NCI-H128 (cell line): ENCODE measurements at regions not wholly inside any gene's neighbourhood (a gene's known extent, or its start where the extent isn't known, plus 50 kb on each side); places are given as distances from the start of the nearest gene placed in this dataset.
"Not testable (repeated sequence)": the region's sequence is repeated elsewhere in the genome, so short reads cannot be mapped to it uniquely, and the experiment has no call there.

Source experiments
- DNase-seq: peaks from one replicate; lab custom pipeline; 2025; ENCODE audit not compliant: unreplicated experiment; lab: John Stamatoyannopoulos, UW

DNA sequence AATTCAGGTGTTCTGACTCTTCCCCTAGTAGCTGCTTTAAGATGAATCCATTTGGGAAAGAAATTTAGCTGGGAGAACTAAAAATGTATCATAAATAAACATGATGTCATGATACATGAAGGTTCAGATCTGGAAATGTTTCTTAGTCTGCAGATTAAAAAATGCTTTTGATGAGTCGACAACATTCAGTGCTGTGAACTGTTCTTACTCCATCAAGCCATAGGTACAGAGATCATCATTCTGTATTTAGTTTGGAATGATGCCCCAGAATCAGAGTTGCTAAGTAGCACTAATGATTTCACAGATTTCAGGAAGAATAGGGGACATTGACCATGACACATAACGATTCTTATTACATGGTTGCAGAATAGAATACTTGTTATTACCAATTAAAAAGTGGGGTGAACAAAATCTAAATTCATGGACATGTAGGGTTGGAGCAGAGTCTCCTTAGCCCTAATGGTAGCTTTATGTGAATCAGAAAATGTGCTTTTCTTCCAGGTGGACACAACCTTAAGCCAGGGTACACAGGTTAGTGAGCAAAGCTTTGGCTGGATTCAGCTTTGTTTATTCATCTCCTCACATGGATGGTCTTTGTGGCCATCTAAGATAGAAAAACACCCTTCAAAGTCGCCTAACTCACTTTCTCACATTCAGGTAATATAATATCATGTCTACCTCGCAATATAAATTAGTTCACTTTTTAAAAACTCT is 205.4 kb upstream of the SEL1L start:
- DNase-seq: no peak

DNA sequence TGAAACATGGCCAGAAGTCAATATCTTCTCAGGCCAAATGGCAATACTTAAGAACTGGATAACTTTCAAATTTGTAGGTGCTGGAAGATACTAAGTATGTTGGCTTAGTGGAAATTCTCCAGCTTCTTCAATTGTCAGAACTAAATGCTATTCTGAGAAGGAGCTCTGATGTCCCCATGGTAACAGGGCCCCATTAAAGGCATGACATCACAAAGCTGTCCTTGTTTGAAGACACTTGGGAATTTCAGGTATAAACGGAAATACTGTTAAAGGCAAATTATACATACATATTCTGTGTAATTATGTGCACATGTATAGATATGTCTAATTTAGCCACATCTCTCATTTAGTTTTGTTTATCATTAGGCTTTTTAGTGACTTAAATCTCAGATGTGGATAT is 210.0 kb upstream of the SEL1L start:
- no peak for DNase-seq

DNA sequence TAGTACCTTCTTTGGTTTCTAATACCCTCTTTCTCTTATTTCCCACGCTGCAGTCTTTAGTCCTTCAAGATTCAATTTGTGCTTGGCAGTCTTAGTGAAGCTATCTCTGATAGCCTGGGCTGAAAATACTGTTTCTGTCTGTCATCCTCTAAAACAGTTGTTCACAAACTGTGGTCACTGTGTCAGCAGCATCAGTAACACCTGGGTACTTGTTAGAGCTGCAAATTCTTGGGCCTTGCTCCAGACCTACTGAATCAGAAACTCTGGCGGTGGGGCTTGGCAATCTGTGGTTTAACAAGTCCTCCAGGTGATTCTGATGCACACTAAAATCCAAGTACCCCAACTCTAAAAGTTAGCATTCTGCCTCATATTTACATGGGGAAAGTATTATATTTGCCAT is 217.5 kb upstream of the SEL1L start:
- no peak for DNase-seq

DNA sequence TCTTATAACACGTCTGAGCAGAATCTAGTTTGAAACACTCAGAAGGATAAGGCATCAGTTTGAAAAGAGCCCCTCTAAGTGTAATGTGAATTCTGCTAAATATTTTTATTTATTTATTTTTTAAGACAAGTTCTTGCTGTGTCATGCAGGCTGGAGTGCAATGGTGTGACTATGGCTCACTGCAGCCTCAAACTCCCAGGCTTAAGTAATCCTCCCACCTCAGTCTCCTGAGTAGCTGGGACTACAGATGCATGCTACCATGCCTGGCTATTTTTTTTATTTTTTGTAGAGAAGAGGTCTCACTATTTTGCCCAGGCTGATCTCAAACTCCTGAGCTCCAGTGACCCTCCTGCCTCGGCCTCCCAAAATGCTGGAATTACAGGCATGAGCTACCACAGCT is 225.9 kb upstream of the SEL1L start:
- DNase-seq: no peak

DNA sequence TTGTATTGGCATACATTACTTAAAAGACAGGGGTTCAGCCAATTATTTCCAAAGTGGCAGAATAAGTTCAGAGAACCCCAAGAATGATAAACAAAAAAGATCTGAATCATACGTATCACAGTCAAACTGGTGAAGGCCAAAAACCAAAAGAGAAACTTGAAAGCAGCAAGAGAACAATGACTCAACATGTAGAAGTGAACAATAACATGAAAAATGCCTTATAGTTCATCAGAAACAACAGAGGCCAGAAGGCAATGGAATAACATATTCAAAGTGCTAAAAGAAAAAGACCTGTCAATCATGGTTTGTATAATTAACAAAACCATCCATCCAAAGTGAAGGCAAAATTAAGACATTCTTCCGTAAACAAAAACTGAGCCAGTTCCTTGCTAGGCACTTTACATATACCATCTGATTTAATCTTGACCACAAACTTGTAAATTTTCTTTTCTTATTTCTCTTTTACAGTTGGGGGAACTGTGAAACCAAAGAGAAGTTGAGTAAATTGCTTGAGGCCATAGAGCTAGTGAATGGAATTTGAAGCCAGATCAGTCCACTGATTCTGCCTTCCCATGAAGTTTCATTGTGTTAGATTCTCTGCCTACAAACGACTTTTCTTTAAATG is 232.1 kb upstream of the SEL1L start:
- DNase-seq: no peak

DNA sequence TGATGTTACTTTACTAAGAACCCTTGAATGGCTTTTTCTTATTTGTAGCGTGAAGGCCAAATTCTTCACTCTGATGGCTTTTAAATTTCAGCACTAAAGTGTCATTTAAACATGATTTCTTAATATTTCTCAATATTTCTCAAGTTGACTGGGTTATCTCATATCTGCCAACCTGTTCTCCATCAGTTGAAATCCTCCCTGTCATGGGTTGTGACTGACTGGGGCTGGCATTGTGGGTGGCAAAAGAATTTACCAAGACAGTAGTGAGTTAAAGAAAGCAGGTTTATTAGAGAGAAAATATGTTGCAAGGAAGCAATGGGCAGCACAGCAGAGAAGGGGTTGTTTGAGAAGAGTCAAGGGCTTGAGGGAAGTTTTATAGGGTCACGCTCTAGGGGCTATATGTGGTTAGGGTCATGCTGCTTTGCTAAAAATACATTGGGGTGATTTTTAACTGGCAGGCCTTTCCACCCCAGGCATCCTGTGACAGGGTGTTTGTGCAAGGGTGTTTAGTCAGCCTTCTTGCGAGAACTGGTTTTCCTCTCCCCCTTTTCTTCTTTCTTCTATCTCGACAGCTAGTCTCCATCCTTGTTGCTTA is 232.8 kb upstream of the SEL1L start:
- no peak for DNase-seq

DNA sequence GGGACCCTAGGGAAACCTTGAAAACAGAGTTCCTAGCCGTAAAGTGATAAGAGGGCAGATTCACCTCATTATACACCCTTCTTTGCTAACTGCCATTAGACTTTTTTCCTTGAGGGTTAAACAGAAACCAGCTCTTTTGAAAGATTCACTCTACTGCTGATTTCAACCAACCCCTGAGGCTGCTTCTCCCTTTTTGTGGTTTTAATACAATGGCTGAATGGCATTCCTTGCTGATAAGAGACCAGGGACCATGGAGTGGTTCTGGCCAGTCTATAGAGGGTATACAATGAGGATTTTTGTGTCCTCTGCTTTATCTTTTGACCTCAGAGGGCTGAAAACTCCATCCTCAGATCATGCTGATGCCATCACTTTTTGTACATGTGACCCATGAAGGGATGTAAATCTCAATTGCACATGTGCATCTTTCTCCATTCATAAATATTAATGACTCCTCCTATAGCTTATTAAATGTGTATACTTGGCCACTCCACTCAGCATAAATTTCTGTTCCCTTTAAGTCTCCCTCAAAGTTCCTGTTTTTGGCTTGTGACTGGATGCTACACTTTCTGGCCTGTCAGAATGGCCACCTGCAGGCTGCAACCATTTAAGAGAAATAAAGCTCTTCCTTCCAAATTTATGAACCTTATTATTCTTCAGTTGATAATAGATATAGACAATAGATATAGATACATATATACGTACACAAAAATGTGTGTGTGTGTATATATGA is 233.8 kb upstream of the SEL1L start:
- DNase-seq: no peak

DNA sequence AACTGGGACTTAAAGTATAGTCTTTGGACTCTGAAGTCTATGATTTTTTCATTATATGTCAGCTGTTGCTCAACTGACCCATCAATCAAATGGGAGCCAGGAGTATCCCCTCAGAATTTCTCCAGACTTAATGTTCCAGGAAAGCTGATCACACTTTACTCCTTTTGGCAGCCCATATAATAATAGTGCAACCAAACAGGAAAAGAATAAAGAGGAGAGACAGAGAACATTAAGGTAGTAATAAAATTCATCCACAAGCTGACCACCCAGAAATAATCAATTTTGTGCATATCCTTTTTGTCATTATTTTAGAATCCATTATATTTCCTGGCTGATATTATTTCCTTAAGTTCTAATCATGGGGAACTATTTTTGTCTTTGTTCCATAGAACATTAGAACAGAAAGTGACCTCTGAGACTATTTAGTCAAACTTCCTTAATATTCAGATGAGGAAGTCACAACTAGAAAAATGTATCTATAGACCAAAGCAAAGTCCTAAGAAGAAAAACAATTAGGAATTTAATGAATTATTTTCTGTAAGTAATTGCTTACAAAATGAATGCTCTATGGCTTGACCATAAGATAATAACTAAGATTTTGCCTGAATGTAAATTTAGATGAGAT is 238.1 kb upstream of the SEL1L start:
- no peak for DNase-seq

DNA sequence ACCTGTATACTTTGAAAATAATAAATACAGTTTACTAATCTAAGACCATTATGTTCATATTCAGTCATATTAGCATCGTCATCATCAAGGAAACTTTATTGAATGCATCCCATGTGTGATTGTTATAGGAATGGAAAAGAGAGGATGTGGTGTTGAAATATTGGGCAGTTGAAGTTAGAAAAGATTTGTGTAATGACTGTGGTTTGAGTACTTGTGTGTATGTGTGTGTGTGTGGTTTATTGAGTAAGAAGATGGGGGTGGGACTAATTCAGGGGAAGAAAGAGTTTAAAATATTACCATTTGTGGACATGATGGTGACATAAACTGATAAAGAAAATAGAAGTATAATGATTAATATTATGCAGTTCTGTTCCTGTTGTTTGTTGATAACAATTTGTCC is 238.7 kb upstream of the SEL1L start:
- no peak for DNase-seq

DNA sequence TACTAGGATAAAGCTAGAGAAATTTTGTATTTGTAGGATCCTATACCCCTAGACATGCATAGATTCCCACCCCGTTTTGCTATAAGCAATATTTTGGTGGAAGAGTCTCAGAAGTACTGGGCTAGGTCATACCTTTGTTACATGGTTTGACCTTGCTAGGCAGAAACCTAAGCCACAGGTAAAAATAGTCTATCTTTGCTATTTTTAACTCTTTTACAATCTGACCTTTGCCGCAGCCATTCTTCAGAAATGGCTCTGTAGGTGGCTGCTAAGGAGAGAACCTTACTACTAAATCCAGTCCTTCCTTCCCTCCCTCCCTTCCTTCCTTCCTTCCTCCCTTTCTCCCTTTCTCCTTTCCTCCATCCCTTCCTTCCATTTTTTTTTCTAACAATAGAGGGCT is 242.9 kb upstream of the SEL1L start:
- DNase-seq: no peak

DNA sequence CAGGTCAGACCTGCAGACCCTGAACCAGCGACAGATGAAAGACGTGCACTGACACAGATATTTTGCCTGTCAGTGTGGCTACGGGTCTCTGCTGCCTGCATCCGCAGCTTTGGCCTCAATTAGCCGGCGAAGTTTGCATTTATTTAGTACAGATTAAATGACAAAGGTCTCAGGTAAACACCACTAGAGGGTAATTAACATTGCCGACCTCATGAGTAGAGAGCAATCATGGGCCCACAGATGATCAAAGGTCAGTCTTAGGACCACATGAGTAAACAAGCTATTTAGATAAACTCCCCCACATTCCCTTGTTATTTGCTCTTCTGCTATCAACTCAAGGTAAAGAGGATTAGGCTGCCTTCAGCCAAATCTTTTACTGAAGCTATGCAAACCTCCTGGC is 248.1 kb upstream of the SEL1L start:
- DNase-seq: not testable (repeated sequence)

DNA sequence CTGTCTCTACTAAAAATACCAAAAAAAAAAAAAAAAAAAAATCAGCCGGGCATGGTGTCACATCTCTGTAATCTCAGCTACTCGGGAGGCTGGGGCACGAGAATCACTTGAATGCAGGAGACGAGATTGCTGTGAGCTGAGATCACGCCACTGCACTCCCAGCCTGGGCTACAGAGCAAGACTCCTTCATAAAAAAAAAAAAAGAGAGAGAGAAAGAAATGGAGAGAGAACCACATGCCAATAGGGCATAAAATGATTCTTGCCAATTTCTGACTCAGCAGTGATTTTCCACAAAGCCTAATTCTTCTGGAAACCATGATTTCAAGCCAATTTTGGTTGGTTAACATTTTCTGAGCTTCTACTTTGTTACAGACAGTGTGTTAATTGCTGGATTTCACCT is 250.4 kb upstream of the SEL1L start:
- no peak for DNase-seq

DNA sequence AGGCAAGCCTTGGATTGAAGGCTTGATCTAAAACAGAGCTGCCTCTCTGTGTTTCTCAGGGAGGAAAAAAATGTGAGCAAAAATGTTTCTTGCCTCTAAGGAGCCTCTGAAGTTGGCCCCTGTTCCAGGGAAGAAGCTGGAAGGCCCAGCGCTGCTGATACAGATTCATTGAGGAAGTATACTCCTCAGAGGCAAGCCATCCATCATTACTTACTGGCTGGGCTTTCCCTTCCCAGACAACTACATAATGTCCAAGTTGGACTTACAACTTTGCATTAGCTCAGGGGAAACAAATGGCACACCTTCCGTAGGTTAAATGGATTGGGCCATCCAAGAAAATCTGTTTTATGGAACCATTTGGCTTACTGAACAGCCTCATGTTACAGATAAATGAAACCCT is 263.7 kb upstream of the SEL1L start:
- DNase-seq: no peak

DNA sequence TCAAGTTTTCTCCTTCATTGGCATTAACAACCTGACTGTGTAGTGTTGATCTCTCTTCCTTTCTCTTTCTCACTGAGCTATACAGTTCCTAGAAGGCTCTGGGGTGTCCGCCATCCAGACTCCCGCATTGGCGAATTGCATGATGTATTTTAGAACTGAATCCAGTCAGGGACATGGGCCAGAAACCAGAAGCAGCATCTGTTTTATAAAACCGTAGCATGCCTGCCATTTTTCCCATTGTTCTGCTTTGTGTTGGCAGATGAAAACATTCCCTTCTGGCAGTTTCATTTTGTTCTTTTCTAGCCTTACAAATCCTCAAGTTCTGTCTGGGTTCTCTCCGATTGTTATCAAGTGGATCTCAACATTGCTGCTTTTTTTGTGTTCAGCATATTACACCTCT is 268.3 kb upstream of the SEL1L start:
- no peak for DNase-seq

DNA sequence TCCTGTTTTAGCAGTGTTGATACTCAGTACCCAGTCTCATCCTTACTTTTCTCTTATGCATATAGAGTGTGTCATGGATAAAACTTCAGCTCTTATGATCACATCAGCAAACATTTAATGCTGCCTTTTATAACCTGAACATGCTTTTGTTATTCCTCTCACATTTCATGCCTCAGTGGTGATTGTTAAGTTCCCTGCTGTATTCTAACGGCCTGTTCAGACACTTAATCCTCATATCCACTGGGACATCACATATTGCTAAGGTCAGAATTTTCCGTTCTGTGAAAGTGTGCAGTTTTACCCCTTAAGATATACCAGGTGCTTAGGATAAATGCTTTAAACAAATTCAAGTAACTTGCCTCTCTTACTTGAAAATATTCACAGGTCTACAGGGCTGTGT is 268.7 kb upstream of the SEL1L start:
- no peak for DNase-seq

DNA sequence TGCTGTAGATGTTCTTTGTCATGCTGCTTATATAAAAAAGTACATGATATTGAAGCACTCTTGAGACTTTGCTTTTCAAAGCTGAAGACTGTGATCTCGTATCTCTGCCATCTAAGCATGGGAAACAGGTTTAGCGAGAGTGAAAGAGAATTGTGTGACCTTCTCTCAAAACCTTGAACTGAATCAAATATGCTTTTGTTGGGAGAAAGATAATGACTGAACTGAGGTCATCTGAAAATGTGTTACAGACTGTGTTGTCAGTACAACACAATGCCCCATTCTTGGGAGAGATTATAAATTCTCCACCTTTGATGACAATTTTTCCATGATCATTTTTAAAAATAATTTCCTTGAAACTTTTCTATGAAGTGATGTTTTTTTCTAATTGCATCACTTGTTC is 272.1 kb upstream of the SEL1L start:
- DNase-seq: no peak

DNA sequence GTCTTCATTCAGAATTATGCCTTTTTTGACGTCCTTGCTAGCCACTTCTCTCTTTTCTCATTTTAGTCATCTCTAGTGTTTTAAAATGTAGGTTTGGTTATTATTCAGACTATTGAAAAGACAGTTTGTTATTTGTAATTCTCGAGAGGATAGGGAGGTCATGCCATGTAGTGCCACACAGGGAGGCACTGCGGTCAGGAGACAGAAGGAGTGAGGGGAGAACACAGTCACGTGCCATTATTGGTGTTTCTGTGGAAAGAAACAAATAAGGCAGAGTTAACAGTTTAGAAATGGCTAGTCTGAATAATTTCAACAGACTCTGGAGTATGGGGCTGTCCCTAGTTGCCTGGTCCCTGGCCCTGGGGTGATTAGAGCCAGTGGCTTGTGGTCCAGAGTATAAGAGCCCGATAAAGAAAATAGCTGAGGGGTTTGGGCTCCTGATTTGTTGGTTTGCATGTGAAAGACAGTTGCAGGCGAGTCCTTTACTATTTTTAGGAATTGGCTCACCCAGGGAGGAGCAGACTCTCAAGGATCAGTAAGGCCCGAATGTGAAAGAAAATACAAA is 278.1 kb upstream of the SEL1L start:
- no peak for DNase-seq

DNA sequence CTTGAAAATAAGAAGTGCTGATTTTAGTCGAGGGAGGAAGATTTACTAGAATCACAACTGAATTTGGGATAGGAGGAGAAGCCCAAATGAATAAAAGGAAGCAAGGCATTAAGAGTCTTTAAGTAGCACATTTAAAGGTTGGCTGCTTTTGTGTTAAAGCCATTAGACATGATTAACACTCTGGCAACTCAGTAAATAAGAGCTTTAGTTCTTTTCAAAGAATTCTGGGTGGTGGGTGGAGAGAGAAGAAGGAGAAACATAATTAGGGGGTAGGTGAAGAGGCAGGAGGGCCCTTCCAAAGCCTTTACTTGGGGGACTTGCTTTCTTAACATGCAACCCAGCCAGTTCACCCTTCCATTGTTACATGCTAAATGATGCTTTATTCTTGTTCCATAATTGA is 284.6 kb upstream of the SEL1L start:
- no peak for DNase-seq

DNA sequence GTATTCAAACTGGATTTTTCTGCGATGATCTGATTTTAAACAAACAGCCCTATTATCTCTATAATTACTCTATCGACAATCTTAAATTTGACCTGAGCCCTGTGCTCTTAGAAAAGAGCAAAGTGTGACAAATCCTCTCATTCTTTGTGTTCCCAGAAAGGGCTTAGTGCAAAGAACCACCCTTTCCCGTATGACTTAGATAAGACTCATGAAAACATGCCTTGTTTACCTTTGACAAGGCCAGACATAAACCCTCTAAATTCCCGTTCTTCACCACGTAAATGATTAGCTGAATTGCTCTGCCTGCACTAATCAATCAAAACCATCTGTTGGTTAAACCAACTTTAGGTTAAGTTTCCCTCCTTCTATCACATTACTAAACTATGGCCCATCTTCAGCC is 285.7 kb upstream of the SEL1L start:
- no peak for DNase-seq

DNA sequence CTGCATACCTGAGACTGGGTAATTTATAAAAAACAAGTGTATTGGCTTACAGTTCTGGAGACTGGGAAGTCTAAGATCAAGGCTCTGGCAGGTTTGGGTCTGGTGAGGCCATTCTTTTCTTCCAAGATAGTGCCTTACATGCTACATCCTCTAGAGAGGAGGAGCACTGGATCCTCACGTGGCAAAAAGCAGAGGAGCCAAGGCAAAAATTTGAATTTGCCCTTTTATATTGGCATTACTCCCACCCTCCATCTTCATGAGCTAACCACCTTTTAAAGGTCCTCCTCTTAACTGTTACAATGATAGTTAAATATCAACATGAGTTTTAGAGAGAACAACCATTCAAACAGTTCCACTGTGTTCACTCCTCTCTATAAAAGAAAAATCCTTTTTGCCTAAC is 286.3 kb upstream of the SEL1L start:
- DNase-seq: no peak

DNA sequence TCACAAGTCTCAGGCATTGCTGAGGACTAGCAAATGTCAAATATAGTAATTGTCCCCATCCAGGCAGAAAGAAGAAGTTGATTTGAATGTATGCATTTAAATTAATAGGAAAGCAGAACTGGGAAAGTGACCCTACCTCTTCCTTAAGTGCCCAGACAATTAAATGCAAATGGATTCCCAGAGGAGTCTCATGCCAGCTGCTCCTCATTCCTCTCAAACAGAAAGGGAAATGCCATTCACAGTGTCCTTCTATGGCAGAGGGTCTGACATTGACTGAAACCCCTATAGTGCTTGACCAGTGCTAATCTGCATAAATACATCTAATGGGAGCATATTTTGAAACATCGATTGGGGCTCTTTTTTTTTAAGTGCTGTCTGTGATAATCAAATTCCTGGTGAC is 292.4 kb upstream of the SEL1L start:
- DNase-seq: no peak
